NCI-H69 (cell line): ENCODE measurements at regions not wholly inside any gene's neighbourhood (a gene's known extent, or its start where the extent isn't known, plus 50 kb on each side); places are given as distances from the start of the nearest gene placed in this dataset.

Experiments
- DNase-seq: peaks from one replicate; lab custom pipeline; 2025; lab: John Stamatoyannopoulos, UW

DNA sequence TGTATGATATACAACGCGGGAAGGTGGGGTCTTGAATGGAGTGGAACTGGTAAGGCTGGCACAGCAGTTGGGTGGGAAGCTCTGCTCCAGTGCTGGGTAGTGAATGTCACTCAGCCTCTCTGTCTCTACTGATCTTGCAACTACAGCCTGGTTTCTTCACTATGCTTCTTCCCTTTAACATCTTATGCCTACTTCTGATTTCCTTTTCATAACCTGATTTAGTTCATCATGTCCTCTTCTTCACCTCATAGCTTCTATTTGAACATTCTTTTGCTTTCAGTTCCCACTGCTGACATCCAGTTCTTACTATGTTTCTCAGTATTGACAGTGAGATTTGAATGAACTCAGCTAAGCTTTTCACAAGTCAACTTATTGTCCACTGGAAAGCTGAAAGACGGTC, 286.2 kb downstream of the ARL6IP6 start:
- no peak for DNase-seq

DNA sequence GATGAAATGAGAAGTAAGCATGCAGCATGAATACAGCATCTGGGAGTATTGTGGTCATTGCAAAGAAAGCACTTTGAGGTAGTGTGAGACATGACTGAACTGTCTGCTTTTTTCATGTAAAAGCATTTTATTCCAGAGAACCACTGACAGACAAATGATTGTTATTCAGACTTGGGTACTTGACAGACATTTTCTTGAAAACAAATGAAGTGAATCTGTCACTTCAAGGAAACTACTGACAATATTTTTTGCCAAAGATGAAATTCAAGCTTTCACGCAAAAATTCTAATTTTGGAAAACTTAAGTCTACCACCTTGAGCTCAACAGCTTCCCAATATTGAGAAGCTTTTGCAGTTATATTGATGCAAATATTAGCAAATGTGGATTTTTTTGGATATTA, 255.7 kb downstream of the ARL6IP6 start:
- no peak for DNase-seq

DNA sequence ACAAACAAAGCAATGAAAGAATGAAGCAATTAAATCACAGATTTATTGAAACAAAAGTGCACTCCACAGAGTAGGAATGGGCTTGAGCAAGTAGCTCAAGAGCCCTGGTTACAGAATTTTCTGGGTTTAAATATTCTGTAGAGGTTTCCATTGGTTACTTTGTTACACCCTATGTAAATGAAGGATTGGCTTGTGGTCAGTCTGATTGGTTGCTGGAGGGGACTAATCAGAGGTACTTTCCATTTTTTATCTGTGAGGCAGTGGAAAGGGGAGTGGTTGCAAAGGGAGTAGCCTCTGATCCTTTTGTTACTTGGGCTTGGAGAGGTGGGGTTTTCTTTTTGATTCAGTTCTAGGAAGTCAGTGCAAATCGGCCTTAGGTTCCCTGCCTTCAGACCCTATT, 253.3 kb downstream of the ARL6IP6 start:
- DNase-seq, result no peak

DNA sequence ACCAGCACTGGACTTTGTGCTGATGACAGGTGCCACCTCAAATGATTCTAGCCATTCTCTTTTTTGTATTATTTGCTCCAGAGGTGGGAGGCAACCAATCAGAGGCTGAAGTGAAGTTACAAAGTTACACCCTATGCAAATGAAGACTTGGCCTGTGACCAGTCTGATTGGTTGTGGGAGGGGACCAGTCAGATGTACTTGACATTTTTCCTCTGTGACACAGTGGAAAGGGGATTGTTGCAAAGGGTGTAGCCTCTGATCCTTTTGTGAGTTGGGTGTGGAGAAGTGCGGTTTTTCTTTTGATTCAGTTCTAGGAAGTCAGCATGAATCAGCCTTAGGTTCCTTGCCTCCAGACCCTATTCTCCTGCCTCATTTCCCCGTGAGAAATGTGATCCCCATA, 244.0 kb downstream of the ARL6IP6 start:
- DNase-seq, result no peak

DNA sequence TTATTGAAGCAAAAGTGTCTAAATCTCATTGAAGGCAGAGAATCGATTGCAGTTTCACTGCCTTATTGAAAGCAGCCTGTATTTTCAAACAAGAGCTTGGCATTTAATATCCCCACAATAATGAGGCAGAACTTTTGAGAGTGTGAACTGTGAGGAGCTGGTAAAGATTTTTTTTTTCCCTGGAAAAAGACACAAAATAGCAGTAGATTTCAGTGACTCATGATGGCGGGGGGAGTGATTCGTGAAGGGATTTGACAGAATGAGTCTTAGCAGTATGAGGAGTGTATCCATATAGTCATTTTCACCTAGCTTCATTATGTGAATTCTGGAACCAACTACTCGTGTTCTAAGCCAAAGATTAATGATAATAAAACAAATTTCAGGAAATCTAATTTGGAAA, 242.9 kb downstream of the ARL6IP6 start:
- no peak for DNase-seq

DNA sequence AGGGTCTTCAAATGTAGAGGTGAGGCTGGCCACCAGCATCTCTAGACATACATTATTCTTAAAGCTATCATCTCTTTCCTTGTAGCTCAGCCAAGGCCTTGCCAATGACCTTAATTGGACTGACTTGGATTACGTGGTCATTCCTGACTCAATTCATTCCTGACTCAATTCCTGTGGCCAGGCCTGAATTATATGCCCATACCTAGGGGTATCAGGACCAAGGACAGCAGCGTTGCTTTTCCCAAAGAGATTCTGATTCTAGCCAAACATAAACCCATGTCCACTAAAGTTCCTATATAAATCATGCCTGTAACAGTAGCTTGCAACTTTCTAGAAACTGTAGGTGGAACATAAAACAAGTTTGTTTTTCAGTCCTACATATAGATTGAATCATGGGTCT, 231.7 kb downstream of the ARL6IP6 start:
- no peak for DNase-seq

DNA sequence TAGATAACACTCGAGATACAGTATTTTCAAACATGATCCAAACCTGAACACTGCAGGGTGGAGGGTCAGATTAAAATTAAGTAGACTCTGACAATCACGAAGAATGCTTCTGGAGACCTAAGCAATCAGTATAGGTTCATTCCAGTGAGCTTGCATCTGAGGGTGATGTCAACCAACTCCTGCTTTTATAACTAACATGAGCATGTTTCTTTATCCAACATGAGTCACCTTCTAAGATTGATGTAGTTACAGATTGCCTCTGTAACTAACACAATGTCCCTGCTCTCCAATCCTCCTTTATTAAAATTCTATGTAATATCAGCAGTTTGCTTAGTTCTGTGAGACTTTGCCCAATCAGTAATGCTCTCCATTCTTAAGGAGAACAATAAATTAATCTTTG, 225.7 kb downstream of the ARL6IP6 start:
- DNase-seq, result no peak

DNA sequence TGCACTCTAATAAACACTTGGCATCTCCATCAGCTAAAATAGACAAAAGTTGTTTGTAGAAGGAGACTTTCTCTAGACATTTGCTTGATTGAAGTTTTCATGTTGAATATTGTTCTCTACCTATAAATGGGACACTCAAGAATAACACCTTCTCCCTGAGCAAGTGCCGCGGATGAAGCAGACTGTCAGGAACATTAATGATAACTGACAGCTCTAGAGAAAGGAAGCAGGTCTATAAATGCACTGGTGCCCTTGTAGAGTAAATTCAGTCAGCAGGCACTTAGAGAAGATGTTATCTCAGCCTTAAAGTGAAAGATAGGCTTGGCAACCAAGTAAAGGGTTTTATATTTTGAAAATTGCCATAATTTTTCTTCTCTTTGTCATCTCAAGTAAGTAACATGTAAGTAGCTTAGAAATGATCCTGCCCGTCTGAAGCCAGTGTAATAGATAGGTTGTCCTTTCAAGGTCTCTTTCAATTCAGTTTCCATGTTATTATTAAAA, 224.6 kb downstream of the ARL6IP6 start:
- DNase-seq, result no peak

DNA sequence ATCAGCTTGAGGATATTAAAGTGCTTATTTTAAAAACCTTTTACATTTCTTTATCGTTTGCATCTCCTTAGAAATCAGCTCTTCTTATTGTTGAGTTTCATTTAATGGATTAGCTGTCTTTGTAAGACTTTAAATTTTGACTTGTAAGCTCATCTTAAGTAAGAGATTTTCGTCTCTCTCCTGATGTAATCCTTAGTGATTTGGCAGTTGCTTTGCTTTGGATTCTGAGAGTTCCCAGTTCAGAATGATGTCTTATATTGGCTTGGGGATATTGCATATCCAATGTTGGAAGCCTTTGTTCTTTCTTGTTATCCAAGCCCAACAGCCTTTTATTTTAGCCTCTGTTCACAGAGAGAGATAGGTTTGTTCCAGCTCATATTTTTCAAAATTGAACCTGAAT, 212.1 kb downstream of the ARL6IP6 start:
- no peak for DNase-seq

DNA sequence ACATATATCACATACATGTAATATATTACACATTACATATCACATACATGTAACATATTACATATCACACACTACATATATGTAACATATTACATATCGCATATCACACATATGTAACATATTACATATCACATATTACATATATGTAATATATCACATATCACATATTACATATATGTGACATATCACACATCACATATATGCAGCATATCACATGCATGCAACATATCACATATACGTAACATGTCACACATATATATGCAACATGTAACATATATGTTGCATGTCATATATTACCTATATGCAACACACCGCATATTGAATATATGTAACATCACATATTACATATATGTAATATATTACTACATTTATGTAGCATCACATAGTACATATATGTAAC, 211.2 kb downstream of the ARL6IP6 start:
- DNase-seq, result no peak

DNA sequence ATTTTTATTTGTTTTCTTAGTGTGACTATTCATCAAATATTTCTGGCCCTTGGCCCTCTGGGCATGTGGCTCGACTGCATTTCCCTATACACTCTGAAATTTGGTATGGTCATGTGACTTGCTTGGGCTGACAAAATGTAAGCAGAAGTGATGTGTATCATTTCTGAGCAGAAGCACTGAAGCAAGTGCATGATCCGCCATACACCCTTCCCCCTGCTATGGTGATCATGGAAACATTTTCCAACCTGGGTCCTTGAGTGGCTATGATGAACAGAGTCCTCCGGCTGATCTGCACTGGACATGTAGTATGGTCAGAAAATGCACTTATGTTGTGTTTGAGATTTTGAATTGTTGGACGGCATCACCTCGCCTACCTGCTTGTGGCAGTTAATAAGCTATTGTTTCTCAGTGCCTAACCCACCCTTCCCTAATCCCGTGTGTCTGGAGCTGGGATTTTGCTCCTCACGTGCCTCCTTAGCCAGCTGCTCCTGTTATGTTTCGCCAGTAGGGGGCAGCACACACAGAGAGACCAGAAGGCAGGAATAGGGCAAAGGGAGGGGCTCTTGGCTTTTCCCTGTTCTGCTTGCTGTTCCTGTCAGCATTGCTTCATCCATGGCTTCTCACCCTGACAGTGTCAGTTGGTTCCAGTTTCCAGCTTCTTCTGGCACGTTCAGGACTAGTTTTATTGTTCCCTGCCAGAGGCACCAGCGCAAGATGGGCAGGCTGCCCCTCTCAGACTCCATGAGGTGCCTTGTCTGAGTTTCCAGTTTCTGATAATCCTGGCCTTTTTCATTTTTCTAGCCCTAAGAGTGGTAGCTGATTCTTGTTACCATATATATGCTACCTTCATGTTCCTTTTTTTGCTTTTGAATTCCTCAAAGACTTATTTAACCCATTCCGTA, 207.4 kb downstream of the ARL6IP6 start:
- DNase-seq, result peak; percentile 80

DNA sequence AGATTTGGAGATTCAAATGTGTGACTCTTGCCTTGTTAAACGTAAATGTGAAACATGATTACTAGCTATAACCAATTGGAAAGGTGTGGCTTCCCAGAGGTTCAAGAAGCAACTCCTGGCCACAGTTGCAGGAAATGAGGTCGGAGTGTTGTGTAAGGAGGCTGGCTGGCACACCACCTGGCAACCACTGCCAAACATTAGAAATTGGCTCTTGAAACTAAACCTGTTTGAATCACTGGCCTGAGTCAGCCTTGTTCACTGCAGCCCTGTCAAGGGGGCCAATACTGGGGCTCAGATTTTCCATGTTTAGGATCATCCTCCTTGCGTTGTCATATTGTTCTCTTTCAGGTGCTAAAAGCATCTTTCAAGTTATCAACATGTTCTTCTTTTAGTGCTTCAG, 206.3 kb downstream of the ARL6IP6 start:
- DNase-seq, result peak; percentile 10

DNA sequence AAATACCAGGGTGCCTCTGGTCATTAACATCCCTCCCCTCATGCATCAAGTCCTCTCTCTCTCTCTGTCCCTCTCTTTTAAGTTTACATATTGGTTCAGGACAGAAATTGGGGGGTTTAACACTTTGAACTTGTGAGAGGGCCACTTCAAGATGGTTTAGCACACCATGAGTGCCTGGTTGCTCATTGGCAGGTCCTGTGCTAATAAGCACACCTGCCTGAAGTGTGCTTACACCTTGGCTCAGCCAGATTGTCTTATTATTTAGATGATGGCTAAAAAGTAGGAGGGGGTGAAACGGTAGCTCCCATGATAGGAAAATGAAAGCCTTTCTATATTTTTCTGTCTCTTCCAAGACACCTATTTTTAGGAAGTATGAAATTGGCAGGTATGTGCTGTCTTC, 205.8 kb downstream of the ARL6IP6 start:
- DNase-seq, result no peak

DNA sequence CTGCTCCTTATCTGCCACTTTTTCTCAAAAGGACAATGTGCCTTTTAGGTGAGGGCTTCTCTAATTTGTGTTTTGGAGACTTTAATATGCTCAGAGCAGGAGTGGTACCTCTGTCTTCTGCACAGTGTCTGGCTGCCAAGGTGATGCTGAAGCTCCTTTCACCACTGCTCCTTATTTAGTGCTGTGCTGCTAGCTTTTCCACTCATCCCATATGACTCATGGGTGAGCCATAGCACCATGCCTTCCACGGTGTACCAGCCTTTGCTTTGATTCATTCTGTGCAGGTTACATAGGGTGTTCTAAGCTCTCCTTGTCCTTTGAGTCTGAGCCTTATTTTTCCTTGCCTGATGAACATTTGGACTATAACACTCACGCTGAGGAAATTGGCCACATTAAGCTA, 202.4 kb downstream of the ARL6IP6 start:
- no peak for DNase-seq

DNA sequence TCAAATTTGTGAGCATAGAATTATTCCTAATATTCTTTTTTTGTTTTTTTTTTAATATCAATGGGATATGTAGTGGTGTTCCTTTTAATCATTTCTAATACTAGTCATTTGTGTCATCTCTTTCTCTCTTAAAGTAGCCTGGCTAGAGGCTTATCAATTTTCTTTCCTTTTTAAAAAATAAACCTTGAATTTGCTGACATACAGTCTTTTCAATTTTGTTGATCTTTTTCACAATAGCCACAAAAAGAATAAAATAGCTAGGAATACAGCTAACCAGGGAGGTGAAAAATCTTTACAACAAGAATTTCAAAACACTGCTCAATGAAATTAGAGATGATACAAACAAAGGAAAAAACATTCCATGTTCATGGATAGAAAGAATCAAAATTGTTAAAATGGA, 192.6 kb downstream of the ARL6IP6 start:
- DNase-seq, result no peak

DNA sequence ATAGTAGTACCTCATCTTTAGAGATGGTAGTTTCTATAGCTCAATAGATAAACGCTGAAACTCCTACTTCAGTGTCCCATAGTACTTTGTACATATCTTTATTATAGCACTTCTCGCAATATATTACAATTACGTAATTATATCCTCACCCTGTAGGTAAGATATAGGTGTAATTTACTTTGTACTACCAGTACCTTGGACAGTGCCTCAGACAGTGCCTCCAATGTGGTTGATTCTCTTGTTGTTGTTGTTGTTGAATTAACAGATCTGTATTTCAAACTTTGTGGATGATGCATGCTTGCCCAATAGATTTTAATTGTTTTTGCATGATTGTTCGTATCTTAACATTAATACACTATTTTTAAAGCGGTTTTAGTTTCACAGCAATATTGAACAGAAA, 188.6 kb downstream of the ARL6IP6 start:
- DNase-seq, result no peak

DNA sequence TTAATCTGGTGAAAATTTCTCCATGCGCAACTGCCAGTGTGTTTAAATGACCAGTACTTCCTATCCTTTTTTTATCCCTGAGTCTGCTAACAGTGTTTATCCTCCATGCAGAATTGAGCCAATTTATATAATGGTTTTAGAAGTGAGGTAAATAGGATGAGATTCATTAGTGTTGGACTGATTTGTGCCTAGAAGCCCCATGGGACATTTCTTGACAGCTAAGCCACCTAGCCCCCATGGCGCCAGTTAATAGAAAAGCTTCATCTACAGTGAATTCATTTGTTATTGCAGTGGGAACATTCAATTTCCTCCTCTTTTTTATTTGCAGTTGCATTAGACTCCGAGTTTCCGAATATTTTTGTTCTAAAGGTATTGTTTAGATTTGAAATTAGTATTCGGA, 175.6 kb downstream of the ARL6IP6 start:
- peak; percentile 58 for DNase-seq

DNA sequence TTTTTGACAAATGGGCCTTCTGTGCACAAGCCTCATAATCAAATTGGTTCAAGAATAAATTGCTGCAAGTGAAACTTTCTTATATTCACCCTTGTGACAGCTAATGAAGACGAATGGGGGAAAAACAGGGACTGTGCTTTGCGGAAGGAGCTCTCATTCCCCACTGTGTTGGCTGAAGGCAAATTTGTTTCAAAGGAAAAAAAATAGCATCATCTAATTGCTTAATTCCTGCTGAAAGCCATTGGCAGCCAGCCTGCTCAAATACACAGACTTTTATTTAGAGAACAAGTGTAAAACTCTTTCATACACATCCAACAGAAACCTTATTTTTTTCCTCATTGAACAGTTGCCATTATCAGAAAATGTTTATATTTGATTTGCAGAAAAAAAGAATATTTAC, 172.3 kb downstream of the ARL6IP6 start:
- DNase-seq, result peak; percentile 82

DNA sequence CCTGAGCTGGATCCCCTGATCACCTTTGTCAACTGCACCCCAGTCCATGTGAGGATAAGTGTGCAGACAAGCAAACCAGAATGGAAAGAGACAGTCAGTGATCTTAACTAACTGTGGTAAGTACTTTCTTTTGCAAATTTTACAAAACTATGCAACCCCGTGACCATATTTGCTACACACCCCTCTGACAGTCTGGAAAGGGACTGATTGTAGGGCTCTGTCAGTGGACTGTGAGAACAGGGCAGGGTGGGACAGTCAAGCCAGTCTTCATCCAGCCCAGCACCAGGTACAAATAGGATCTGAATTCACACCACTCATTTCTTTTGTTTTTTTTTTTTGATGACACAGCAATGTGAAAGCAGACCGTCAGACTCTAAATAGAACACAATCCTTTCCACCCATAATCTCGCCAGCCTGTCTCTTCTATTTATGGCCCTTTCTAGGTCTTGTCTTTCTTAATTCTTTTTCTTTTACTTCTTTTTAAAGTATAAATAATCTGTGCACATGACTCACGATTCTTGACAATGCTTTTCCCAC, 165.6 kb downstream of the ARL6IP6 start:
- no peak for DNase-seq

DNA sequence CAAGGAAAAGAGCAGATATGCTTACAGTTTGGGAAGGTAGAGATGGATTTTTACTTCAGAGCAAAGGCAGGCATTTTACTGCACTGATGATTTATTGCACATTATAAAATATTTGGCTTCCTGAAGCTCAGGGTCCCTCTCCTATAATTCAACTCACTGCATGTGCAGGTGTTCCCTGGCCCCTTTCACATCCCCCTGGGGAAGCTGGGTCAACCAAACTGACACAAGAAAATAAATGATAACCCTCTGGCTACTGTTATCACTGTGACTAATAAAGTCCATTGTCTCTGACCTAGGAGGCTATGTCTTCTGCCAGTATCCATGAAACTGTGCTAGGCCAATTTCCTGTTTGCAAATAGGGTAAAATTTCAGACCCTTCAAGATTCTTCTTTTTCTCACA, 163.1 kb downstream of the ARL6IP6 start:
- no peak for DNase-seq

DNA sequence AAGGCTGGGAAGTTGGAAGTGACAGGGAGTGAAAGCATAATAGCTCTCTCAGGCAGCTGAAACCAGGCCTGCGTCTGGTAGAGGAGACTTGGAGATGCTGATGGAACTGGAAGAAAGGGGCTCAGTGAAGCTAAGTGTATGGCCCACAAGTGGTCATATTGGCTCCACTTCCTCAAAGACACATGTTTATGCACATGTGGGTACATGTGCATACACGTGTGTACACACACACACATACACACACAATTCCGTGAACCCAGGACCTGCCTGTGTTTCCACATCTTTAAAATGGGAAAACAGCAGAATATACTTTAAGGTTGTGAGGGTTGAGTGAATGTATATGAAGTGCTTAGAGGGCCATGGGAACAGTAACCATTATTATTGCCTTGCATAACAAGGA, 160.9 kb downstream of the ARL6IP6 start:
- no peak for DNase-seq

DNA sequence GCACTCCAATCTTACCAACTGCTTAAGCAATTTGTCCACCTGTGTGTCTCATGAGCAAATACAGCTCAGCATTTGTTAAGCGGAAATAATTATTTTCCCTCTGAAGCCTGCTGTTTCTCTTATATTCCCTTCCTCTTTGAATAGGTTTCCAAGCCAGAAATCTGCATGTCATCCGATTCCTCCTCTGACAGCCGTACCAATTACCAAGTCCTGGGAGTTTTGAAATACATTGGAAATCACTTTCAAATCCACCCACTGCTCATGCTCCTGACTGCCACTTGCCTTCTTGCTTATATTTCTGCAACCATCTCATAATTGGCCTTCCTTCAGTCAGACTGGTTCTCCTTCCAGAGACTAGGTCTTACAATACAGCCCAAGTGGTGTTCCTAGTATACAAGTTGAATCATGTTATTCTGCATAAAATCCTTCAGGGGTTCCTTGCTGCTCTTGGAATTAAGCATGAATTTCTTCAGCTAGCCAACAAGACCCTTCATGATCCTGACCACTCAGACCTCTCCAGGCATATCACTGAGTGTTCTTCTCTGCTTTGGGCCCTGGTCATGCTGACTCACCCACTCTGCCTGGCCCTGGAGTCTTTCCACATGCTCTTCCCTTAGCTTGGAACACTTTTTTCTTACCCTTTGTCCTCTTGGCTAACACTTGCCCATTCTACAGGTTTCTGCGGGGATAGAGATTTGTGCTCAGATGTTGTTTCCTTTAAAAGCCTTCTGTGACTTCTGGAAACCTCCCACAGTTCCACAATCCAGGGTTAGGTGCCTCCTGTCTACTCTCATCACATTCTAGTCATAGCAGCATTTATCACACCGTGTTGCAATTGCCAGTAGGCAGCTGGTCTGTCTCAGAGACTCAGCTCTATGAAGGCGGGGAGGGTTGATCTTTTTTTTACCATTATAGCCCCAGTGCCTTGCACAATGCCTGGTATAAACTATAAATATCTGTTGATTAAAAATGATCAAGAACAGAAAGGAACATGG, 157.6 kb downstream of the ARL6IP6 start:
- peak; percentile 47 for DNase-seq

DNA sequence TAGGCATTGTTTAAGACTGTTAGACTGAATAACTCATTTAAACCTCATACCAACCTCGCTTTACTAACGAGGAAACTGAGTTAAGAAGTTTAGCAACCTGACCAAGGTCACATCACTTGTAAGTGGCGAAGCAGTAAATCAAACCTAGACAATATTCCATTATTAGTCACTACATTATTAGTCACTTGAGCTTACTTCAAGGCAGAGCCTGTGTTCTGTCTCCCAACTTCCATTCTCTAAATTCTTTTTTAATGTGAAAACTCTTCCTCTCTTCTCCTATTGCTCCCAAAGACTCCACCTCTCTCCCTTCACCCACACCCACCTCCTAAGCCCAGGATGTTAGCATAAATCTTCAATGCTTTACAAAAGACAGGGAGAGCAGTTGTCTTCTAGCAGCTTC, 156.5 kb downstream of the ARL6IP6 start:
- DNase-seq, result no peak
